Thyroid gland (tissue), 4 donors: ENCODE measurements at regions not wholly inside any gene's neighbourhood (a gene's known extent, or its start where the extent isn't known, plus 50 kb on each side); places are given as distances from the start of the nearest gene placed in this dataset.

Experiments used
- POLR2A ChIP-seq, 2 donors: fragments of 450-650 bp; IDR thresholded peaks; one replicate each; pipeline ENCODE4 v1.6.1; 2017; ENCODE audit warnings: antibody characterized with exemption in 2 of 2, mild to moderate bottlenecking in 2 of 2, moderate library complexity in 1 of 2
- TF ChIP-seq, protein P1 (sequence below), 6 experiments: fragments of 200-600 bp in 3 of 6; fragments of 450-650 bp in 3 of 6; sonication (generic) in 3 of 6; IDR thresholded peaks; one replicate each; pipeline ENCODE4 v1.5.1; 2016 to 2019; ENCODE audit warnings: antibody characterized with exemption in 6 of 6, mild to moderate bottlenecking in 2 of 6, inconsistent platforms in 1 of 6, moderate library complexity in 1 of 6

DNA sequence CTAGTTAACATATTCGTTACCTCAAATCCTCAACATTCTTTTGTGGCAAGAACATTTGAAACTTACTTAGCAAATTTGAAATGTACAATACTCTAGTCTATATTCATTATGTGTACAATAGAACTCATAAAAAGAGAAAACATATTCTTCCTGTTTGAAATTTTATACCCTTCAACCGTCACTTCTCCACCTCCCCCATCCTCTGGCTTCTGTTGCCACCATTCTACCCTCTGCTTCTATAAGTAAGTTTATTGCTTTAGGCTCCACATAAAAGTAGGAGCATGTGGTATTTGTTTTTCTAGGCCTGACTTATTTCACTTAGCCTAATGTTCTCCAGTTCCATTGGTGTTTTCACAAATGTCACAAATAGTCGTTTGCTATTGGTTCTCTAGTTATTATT lies 205.3 kb downstream of the TENT5A start:
- no peak for TF ChIP-seq POLR2A (IDR thresholded peaks at IDR 0.05)
- TF ChIP-seq, protein P1, sequence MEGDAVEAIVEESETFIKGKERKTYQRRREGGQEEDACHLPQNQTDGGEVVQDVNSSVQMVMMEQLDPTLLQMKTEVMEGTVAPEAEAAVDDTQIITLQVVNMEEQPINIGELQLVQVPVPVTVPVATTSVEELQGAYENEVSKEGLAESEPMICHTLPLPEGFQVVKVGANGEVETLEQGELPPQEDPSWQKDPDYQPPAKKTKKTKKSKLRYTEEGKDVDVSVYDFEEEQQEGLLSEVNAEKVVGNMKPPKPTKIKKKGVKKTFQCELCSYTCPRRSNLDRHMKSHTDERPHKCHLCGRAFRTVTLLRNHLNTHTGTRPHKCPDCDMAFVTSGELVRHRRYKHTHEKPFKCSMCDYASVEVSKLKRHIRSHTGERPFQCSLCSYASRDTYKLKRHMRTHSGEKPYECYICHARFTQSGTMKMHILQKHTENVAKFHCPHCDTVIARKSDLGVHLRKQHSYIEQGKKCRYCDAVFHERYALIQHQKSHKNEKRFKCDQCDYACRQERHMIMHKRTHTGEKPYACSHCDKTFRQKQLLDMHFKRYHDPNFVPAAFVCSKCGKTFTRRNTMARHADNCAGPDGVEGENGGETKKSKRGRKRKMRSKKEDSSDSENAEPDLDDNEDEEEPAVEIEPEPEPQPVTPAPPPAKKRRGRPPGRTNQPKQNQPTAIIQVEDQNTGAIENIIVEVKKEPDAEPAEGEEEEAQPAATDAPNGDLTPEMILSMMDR (IDR thresholded peaks at IDR 0.05), result no peak
